Hepatocyte (in vitro differentiated cells): ENCODE measurements at regions not wholly inside any gene's neighbourhood (a gene's known extent, or its start where the extent isn't known, plus 50 kb on each side); places are given as distances from the start of the nearest gene placed in this dataset.

Experiments used
- DNase-seq: peaks from one replicate; pipeline ENCODE4 v3.0.0-alpha.2; 2016; ENCODE audit warnings: low spot score
- H2AFZ ChIP-seq: fragments of 200-600 bp; sonication (generic); 2 replicates; pipeline ENCODE4 v1.6.0; 2016; ENCODE audit warnings: antibody characterized with exemption, mild to moderate bottlenecking
- H3K27ac ChIP-seq: fragments of 200-600 bp; sonication (generic); 2 replicates; pipeline ENCODE4 v1.5.1; 2016; ENCODE audit warnings: mild to moderate bottlenecking
- H3K27me3 ChIP-seq: fragments of 200-600 bp; sonication (generic); 2 replicates; pipeline ENCODE4 v1.6.1; 2016
- H3K36me3 ChIP-seq: fragments of 200-600 bp; sonication (generic); replicated peaks from 2 replicates; pipeline ENCODE4 v1.5.1; 2016; ENCODE audit warnings: low read depth; ENCODE audit not compliant: insufficient read depth
- H3K4me1 ChIP-seq: fragments of 200-600 bp; sonication (generic); 2 replicates; pipeline ENCODE4 v1.5.1; 2016; ENCODE audit warnings: mild to moderate bottlenecking, moderate library complexity; ENCODE audit not compliant: insufficient read depth
- H3K4me2 ChIP-seq: fragments of 200-600 bp; sonication (generic); 2 replicates; pipeline ENCODE4 v1.6.0; 2016
- H3K4me3 ChIP-seq: fragments of 200-600 bp; sonication (generic); 2 replicates; pipeline ENCODE4 v1.5.1; 2016; ENCODE audit warnings: mild to moderate bottlenecking
- H3K79me2 ChIP-seq: fragments of 200-600 bp; sonication (generic); 2 replicates; pipeline ENCODE4 v1.6.0; 2017; ENCODE audit warnings: mild to moderate bottlenecking
- H3K9me2 ChIP-seq: fragments of 200-600 bp; sonication (generic); replicated peaks from 2 replicates; pipeline ENCODE4 v1.6.0; 2017; ENCODE audit warnings: mild to moderate bottlenecking; ENCODE audit not compliant: insufficient read depth
- H3K9me3 ChIP-seq: fragments of 200-600 bp; sonication (generic); 2 replicates; pipeline ENCODE4 v1.5.1; 2016; ENCODE audit warnings: low read depth, mild to moderate bottlenecking
- H4K20me1 ChIP-seq: fragments of 200-600 bp; sonication (generic); 2 replicates; pipeline ENCODE4 v1.6.0; 2016; ENCODE audit warnings: mild to moderate bottlenecking; ENCODE audit not compliant: insufficient read depth, poor library complexity, severe bottlenecking
- CTCF ChIP-seq: fragments of 200-600 bp; sonication (generic); IDR thresholded peaks from 2 replicates; pipeline ENCODE4 v1.5.1; 2016; ENCODE audit warnings: antibody characterized with exemption, mild to moderate bottlenecking; ENCODE audit not compliant: poor library complexity
- EZH2 ChIP-seq: fragments of 200-600 bp; sonication (generic); IDR thresholded peaks from 2 replicates; pipeline ENCODE4 v1.6.1; 2016; ENCODE audit warnings: antibody characterized with exemption, mild to moderate bottlenecking, borderline replicate concordance
- EZH2phosphoT487 ChIP-seq: fragments of 200-600 bp; sonication (generic); IDR thresholded peaks from one replicate; pipeline ENCODE4 v1.6.1; 2018; ENCODE audit warnings: antibody characterized with exemption, mild to moderate bottlenecking, low read depth, moderate library complexity; ENCODE audit not compliant: unreplicated experiment, severe bottlenecking
- WGBS: methylation state at CpG from one replicate; pipeline ENCODE4 v1.1.6; 2016; ENCODE audit warnings: low lambda C conversion rate; ENCODE audit errors: missing lambda C conversion rate; 5-methylcytosine and 5-hydroxymethylcytosine counted together

GRCh38 chr2:164127971-164128527 is 392.2 kb upstream of the FIGN start:
- Histone ChIP-seq H3K36me3 (no peaks in the 10 kb centered on the region), H3K4me2 (no peak overlapping the region), H3K9me3 (no peaks in the 10 kb centered on the region), H4K20me1 (no peaks in the 10 kb centered on the region), H2AFZ (no peak overlapping the region), H3K79me2 (no peaks in the 10 kb centered on the region), H3K27ac (no peak overlapping the region), H3K9me2 (no peaks in the 10 kb centered on the region), H3K4me1 (no peaks in the 10 kb centered on the region), H3K4me3 (no peak overlapping the region), H3K27me3 (no peaks in the 10 kb centered on the region)
- TF ChIP-seq EZH2: no peak
- TF ChIP-seq CTCF: no peak
- TF ChIP-seq EZH2phosphoT487: no peak
- no peak for DNase-seq
- WGBS: 89% methylated on average over 9 of the region's 9 CpGs

DNA sequence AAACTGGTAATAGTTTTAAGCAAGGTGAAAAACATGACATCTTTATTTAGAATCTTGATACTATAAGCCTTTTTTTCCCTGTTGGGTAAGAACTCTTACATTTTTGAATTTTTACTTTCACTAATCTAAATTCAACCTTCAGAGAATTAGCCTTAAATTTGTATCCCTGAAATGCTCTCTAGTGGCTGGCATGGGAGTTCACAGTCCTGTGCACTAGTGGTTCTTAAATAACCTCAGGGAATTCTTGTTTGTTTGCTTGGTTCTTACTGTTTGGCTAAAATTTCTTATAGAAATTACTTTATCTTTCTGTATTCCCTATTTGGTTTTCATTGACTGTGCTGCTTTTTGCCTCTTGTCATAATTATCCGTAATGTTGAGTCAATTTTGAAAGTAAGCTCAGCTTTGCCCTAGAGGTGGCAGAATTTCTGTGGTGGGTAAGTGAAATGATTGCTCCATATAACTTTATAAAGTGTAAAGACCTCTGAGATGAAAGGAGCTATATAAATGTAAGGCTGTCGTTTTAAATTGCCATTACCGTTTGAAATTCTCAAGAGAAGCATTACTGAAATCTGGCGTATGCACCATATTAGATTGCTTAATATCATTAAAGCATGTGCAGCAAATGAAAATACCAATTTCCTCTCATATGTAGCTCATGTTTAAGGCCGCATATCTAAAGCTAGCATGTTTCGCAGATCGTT is 391.3 kb upstream of the FIGN start:
- Histone ChIP-seq H3K4me1 (no peaks in the 10 kb centered on the region), H3K4me3 (no peak overlapping the region), H3K9me2 (no peaks in the 10 kb centered on the region), H3K79me2 (no peaks in the 10 kb centered on the region), H4K20me1 (no peaks in the 10 kb centered on the region), H3K36me3 (no peaks in the 10 kb centered on the region), H3K9me3 (no peaks in the 10 kb centered on the region), H2AFZ (no peak overlapping the region), H3K27me3 (no peaks in the 10 kb centered on the region), H3K4me2 (no peak overlapping the region), H3K27ac (no peak overlapping the region)
- DNase-seq: peak; percentile 10
- no peak for TF ChIP-seq EZH2phosphoT487
- TF ChIP-seq CTCF: peak; percentile 48
- TF ChIP-seq EZH2: no peak
- WGBS: 73% methylated on average over 7 of the region's 7 CpGs

- 85% methylated on average over 4 of the region's 4 CpGs for WGBS
- Histone ChIP-seq H2AFZ (no peak overlapping the region), H3K9me3 (no peaks in the 10 kb centered on the region), H3K36me3 (no peaks in the 10 kb centered on the region), H3K4me2 (no peak overlapping the region), H3K79me2 (no peaks in the 10 kb centered on the region), H3K27ac (no peak overlapping the region), H3K27me3 (no peaks in the 10 kb centered on the region), H3K9me2 (no peaks in the 10 kb centered on the region), H3K4me1 (no peaks in the 10 kb centered on the region), H3K4me3 (no peak overlapping the region), H4K20me1 (no peaks in the 10 kb centered on the region)
- DNase-seq: no peak
- TF ChIP-seq EZH2phosphoT487: no peak
- no peak for TF ChIP-seq EZH2
- TF ChIP-seq CTCF: no peak
These were observed 380.0 kb upstream of the FIGN start for GRCh38 chr2:164115806-164116205.
